ENCODE measurements at regions not wholly inside any gene's neighbourhood (a gene's known extent, or its start where the extent isn't known, plus 50 kb on each side); places are given as distances from the start of the nearest gene placed in this dataset.

DNA sequence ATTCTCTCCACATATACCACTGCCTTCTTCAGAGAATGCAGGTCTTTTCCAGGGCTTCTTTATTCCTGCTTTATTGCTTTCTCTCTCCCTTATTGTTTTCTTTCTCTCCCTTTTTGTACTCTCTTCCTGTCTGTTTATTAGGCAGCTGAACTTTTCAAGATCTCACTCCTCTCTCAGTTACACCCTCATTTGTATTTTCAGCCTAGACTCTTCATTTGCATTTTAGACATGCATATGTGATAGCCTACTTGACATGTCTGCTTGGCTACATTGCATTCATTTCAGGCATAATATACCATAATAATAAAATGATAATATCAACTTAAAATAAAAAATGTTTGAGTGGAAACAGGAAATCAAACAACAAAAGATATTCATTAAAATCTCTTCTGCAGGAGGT is 377.9 kb upstream of the TNC start:
- Histone ChIP-seq H2AFZ (ENCODE audit: low read length) (no peak overlapping the region), H3K27me3 (ENCODE audit: insufficient read depth, low read length, poor library complexity, severe bottlenecking) (no peaks in the 10 kb centered on the region), H3K9me2 (replicated peaks; ENCODE audit: low read depth, low read length) (no peaks in the 10 kb centered on the region), H3K4me1 (ENCODE audit: insufficient read depth, low read length, poor library complexity, severe bottlenecking) (no peaks in the 10 kb centered on the region), H3K9ac (ENCODE audit: low read depth, low read length, poor library complexity, severe bottlenecking) (no peak overlapping the region), H3K9me3 (ENCODE audit: insufficient read depth, low read depth, low read length) (no peaks in the 10 kb centered on the region), H4K20me1 (ENCODE audit: insufficient read depth, low read length, poor library complexity, severe bottlenecking) (no peaks in the 10 kb centered on the region), H3K36me3 (ENCODE audit: insufficient read depth, low read length) (no peaks in the 10 kb centered on the region), H3K79me2 (ENCODE audit: insufficient read depth, low read length) (no peaks in the 10 kb centered on the region), H3K4me3 (ENCODE audit: low read length, poor library complexity, severe bottlenecking) (no peak overlapping the region), H3F3A (ENCODE audit: low read depth) (no peaks in the 10 kb centered on the region), H3K4me2 (ENCODE audit: low read depth, low read length, poor library complexity, severe bottlenecking) (no peak overlapping the region)
- TF ChIP-seq, protein P1, sequence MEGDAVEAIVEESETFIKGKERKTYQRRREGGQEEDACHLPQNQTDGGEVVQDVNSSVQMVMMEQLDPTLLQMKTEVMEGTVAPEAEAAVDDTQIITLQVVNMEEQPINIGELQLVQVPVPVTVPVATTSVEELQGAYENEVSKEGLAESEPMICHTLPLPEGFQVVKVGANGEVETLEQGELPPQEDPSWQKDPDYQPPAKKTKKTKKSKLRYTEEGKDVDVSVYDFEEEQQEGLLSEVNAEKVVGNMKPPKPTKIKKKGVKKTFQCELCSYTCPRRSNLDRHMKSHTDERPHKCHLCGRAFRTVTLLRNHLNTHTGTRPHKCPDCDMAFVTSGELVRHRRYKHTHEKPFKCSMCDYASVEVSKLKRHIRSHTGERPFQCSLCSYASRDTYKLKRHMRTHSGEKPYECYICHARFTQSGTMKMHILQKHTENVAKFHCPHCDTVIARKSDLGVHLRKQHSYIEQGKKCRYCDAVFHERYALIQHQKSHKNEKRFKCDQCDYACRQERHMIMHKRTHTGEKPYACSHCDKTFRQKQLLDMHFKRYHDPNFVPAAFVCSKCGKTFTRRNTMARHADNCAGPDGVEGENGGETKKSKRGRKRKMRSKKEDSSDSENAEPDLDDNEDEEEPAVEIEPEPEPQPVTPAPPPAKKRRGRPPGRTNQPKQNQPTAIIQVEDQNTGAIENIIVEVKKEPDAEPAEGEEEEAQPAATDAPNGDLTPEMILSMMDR (conservative IDR thresholded peaks at IDR 0.05; ENCODE audit: low read length) = no peak

DNA sequence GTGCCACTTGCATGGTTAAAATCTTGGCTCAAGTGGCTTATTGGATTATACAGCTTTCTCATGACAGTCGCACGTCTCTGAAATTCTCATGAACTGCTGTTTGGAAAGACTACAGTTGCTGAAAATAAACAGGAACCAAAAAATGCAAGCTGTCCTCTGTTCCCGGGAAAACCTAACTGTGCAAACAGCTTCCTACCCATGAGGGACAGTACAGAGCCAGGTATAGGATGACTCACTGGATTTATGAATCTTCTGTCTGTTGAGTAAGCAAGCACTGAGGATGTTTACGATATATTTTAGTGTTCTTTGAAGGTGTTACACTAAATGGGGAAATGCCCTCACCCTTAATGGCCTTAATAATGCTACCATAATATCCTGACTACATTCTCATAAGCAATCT is 380.3 kb upstream of the TNC start:
- H3K27me3 ChIP-seq (ENCODE audit: insufficient read depth, low read length, poor library complexity, severe bottlenecking) = no peaks in the 10 kb centered on the region
- H3K9me3 ChIP-seq (ENCODE audit: insufficient read depth, low read depth, low read length) = no peaks in the 10 kb centered on the region
- no peaks in the 10 kb centered on the region for H4K20me1 ChIP-seq (ENCODE audit: insufficient read depth, low read length, poor library complexity, severe bottlenecking)
- no peak overlapping the region for H3K9ac ChIP-seq (ENCODE audit: low read depth, low read length, poor library complexity, severe bottlenecking)
- TF ChIP-seq, protein P1 (conservative IDR thresholded peaks at IDR 0.05; ENCODE audit: low read length) = no peak
- no peak for TF ChIP-seq EZH2phosphoT487 (IDR thresholded peaks at IDR 0.05; ENCODE audit: borderline replicate concordance)
- no peaks in the 10 kb centered on the region for H3F3A ChIP-seq (ENCODE audit: low read depth)
- no peak overlapping the region for H2AFZ ChIP-seq (ENCODE audit: low read length)
- H3K4me2 ChIP-seq (ENCODE audit: low read depth, low read length, poor library complexity, severe bottlenecking) = no peak overlapping the region
- no peaks in the 10 kb centered on the region for H3K9me2 ChIP-seq (replicated peaks; ENCODE audit: low read depth, low read length)
- H3K4me3 ChIP-seq (ENCODE audit: low read length, poor library complexity, severe bottlenecking) = no peak overlapping the region
- H3K4me1 ChIP-seq (ENCODE audit: insufficient read depth, low read length, poor library complexity, severe bottlenecking) = no peaks in the 10 kb centered on the region
- no peaks in the 10 kb centered on the region for H3K79me2 ChIP-seq (ENCODE audit: insufficient read depth, low read length)
- H3K36me3 ChIP-seq (ENCODE audit: insufficient read depth, low read length) = no peaks in the 10 kb centered on the region

DNA sequence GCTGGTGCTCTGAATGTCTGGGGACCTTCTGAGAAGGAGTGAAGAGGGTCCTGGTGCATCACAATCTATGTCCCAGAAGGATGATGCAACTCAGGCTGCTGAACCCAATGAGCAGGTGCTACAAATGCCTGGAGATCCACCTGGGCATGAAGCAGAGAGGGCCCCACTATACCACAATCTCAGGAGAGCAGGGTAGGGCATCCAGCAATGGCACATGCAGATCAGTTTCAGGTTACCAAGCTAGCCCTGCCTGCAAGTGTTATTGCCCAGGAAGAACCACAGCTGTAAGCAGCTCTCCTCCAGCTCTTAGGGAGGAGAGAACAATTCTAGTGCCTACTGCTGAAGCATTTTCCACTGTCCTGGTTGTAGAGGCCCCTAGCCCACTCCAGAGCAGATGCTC is 389.2 kb upstream of the TNC start:
- Histone ChIP-seq H3F3A (ENCODE audit: low read depth) (no peaks in the 10 kb centered on the region), H3K4me2 (ENCODE audit: low read depth, low read length, poor library complexity, severe bottlenecking) (no peak overlapping the region), H3K36me3 (ENCODE audit: insufficient read depth, low read length) (no peaks in the 10 kb centered on the region), H2AFZ (ENCODE audit: low read length) (no peak overlapping the region), H3K27me3 (ENCODE audit: insufficient read depth, low read length, poor library complexity, severe bottlenecking) (no peaks in the 10 kb centered on the region), H3K79me2 (ENCODE audit: insufficient read depth, low read length) (no peaks in the 10 kb centered on the region), H3K9ac (ENCODE audit: low read depth, low read length, poor library complexity, severe bottlenecking) (no peak overlapping the region), H3K4me3 (ENCODE audit: low read length, poor library complexity, severe bottlenecking) (no peak overlapping the region), H3K9me2 (replicated peaks; ENCODE audit: low read depth, low read length) (no peaks in the 10 kb centered on the region), H3K9me3 (ENCODE audit: insufficient read depth, low read depth, low read length) (no peaks in the 10 kb centered on the region), H3K4me1 (ENCODE audit: insufficient read depth, low read length, poor library complexity, severe bottlenecking) (no peaks in the 10 kb centered on the region), H4K20me1 (ENCODE audit: insufficient read depth, low read length, poor library complexity, severe bottlenecking) (no peaks in the 10 kb centered on the region)
- TF ChIP-seq, protein P1 (conservative IDR thresholded peaks at IDR 0.05; ENCODE audit: low read length) = no peak
- no peak for TF ChIP-seq EZH2phosphoT487 (IDR thresholded peaks at IDR 0.05; ENCODE audit: borderline replicate concordance)

Data from Loucy (cell line).